HFF-Myc (cell line): ENCODE measurements at regions not wholly inside any gene's neighbourhood (a gene's known extent, or its start where the extent isn't known, plus 50 kb on each side); places are given as distances from the start of the nearest gene placed in this dataset.

Source experiments
- DNase-seq: peaks from one replicate; pipeline ENCODE4 v3.0.0-alpha.2; 2011; ENCODE audit warnings: low read depth; ENCODE audit errors: extremely low read depth
- H3K4me3 ChIP-seq: replicated peaks from 2 replicates; pipeline ENCODE4 v1.5.1; 2011; ENCODE audit warnings: low read depth, mild to moderate bottlenecking, control low read depth, low read length
- CTCF ChIP-seq: IDR thresholded peaks from 2 replicates; pipeline ENCODE4 v1.5.1; 2012; ENCODE audit warnings: mild to moderate bottlenecking, low read depth, low read length, control low read depth; ENCODE audit errors: missing control alignments

- no peak for TF ChIP-seq CTCF
- no peak for DNase-seq
- H3K4me3 ChIP-seq, result no peak overlapping the region
Measured at GRCh38 chr10:83724471-83725241, 414.7 kb upstream of the GHITM start.

GRCh38 chr10:83725567-83725966, 413.7 kb upstream of the GHITM start:
- no peak for TF ChIP-seq CTCF
- no peak overlapping the region for H3K4me3 ChIP-seq
- DNase-seq, result no peak

GRCh38 chr10:83734278-83734677, 405.0 kb upstream of the GHITM start:
- no peak overlapping the region for H3K4me3 ChIP-seq
- no peak for TF ChIP-seq CTCF
- no peak for DNase-seq

- no peak for TF ChIP-seq CTCF
Measured at GRCh38 chr10:83736008-83736407, 403.3 kb upstream of the GHITM start.

GRCh38 chr10:83750604-83751003, 388.7 kb upstream of the GHITM start:
- TF ChIP-seq CTCF, result no peak
- no peak overlapping the region for H3K4me3 ChIP-seq
- no peak for DNase-seq

More at GRCh38 chr10:83736008-83736407, 403.3 kb upstream of the GHITM start:
- no peak overlapping the region for H3K4me3 ChIP-seq
- DNase-seq, result no peak

GRCh38 chr10:83753490-83753889, 385.8 kb upstream of the GHITM start:
- TF ChIP-seq CTCF, result no peak
- H3K4me3 ChIP-seq, result no peak overlapping the region

GRCh38 chr10:83754857-83755256, 384.5 kb upstream of the GHITM start:
- no peak for TF ChIP-seq CTCF
- no peak for DNase-seq
- H3K4me3 ChIP-seq, result no peak overlapping the region

More at GRCh38 chr10:83753490-83753889, 385.8 kb upstream of the GHITM start:
- DNase-seq, result no peak
